Spleen (tissue), 11 donors: ENCODE measurements at regions not wholly inside any gene's neighbourhood (a gene's known extent, or its start where the extent isn't known, plus 50 kb on each side); places are given as distances from the start of the nearest gene placed in this dataset.

Source experiments
- DNase-seq: peaks from one replicate; pipeline ENCODE4 v3.0.0-alpha.2; 2020
- H3K27ac ChIP-seq, 8 donors: fragments of 200-600 bp; sonication (generic) in 7 of 8; 1 replicate in 4 of 8; 2 replicates in 4 of 8; pipeline versions ENCODE4 v1.5.0 to v1.8.0; 2016 to 2021; ENCODE audit warnings: inconsistent platforms in 4 of 8, mild to moderate bottlenecking in 4 of 8, moderate library complexity in 1 of 8
- H3K27me3 ChIP-seq, 7 donors: fragments of 200-600 bp; sonication (generic) in 6 of 7; replicated peaks in 1 of 7; 1 replicate in 4 of 7; 2 replicates in 3 of 7; pipeline versions ENCODE4 v1.5.0 to v1.8.0; 2016 to 2021; ENCODE audit warnings: inconsistent platforms in 3 of 7, mild to moderate bottlenecking in 1 of 7
- H3K36me3 ChIP-seq, 6 donors: fragments of 200-600 bp; sonication (generic) in 5 of 6; 1 replicate in 4 of 6; 2 replicates in 2 of 6; pipeline versions ENCODE4 v1.5.0 to v1.8.0; 2016 to 2021; ENCODE audit warnings: inconsistent platforms in 2 of 6
- H3K4me1 ChIP-seq, 6 donors: fragments of 200-600 bp; sonication (generic) in 5 of 6; 1 replicate in 3 of 6; 2 replicates in 3 of 6; pipeline versions ENCODE4 v1.5.0 to v1.8.0; 2016 to 2021; ENCODE audit warnings: inconsistent platforms in 3 of 6
- H3K4me3 ChIP-seq, 8 donors: fragments of 200-600 bp; sonication (generic) in 7 of 8; 1 replicate in 4 of 8; 2 replicates in 4 of 8; pipeline versions ENCODE4 v1.5.0 to v1.8.0; 2016 to 2021; ENCODE audit warnings: inconsistent platforms in 4 of 8, mild to moderate bottlenecking in 4 of 8, moderate library complexity in 2 of 8
- H3K9me3 ChIP-seq, 8 donors: fragments of 200-600 bp; sonication (generic) in 7 of 8; 1 replicate in 4 of 8; 2 replicates in 4 of 8; pipeline versions ENCODE4 v1.5.0 to v1.8.0; 2016 to 2021; ENCODE audit warnings: inconsistent platforms in 4 of 8
- POLR2A ChIP-seq, 3 donors: fragments of 450-650 bp; IDR thresholded peaks; one replicate each; pipeline ENCODE4 v1.5.1; 2017; ENCODE audit warnings: antibody characterized with exemption in 3 of 3, mild to moderate bottlenecking in 1 of 3
- POLR2AphosphoS5 ChIP-seq, 3 donors: sonication (generic); formaldehyde crosslinking; IDR thresholded peaks; one replicate each; pipeline ENCODE4 v1.5.1; 2017; ENCODE audit warnings: antibody characterized with exemption in 3 of 3
- WGBS, 5 donors: extraction: QIAGEN DNeasy Blood & Tissue Kit in 3 of 5; methylation state at CpG; one replicate each; pipeline versions ENCODE4 v1.1.5 to v1.1.7; 2013 to 2018; 5-methylcytosine and 5-hydroxymethylcytosine counted together
- intact Hi-C: fragments of 100-400 bp; cut with DNase I; formaldehyde crosslinking; loops from one replicate; pipeline ENCODE4 v1.15.0; 2023; ENCODE audit warnings: low total_unique reads
- TF ChIP-seq, protein P1 (sequence below), 11 experiments: fragments of 200-600 bp in 7 of 11; fragments of 450-650 bp in 4 of 11; sonication (generic) in 4 of 11; IDR thresholded peaks in 8 of 11; conservative IDR thresholded peaks in 3 of 11; 1 replicate in 7 of 11; 2 replicates in 4 of 11; pipeline versions ENCODE4 v1.4.0 to v1.8.0; 2016 to 2021; ENCODE audit warnings: antibody characterized with exemption in 11 of 11, inconsistent platforms in 4 of 11, mild to moderate bottlenecking in 1 of 11
- donor health status: healthy with polysubstance abuse.
- donor health status: DM: no; HTN: no; CAD: no; lungs with moderate emphysema.
- donor health status: DM: no; HTN: no; CAD: no.
- donor health status: Bipolar disorder and iron deficiency.
- donor health status: healthy.
- donor health status: DM: no; HTN: no; CAD: no.
- donor health status: DM: yes; HTN: yes; CAD: no.

DNA sequence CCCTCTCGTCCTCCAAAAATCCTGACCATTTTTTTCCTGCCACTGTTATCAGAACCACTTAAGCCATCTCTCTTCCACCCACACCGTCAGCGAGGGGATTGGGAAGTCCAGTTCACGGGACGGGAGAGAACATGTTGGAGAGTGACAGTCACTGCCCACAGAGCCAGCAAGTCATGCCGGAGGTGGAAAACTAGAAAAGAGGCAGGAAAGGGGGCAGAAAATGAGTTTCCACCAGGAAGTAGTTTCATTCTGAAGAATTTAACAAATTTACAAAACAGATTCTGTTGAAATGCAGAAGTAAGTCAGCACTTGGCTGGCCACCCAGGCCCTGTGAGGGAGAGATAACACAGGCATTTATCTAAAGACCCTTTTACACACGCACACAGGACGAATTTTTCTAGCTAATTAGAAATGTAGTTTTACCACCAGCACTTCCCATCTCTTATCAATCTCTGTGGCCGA, 431.3 kb downstream of the TSN start:
- TF ChIP-seq, protein P1, sequence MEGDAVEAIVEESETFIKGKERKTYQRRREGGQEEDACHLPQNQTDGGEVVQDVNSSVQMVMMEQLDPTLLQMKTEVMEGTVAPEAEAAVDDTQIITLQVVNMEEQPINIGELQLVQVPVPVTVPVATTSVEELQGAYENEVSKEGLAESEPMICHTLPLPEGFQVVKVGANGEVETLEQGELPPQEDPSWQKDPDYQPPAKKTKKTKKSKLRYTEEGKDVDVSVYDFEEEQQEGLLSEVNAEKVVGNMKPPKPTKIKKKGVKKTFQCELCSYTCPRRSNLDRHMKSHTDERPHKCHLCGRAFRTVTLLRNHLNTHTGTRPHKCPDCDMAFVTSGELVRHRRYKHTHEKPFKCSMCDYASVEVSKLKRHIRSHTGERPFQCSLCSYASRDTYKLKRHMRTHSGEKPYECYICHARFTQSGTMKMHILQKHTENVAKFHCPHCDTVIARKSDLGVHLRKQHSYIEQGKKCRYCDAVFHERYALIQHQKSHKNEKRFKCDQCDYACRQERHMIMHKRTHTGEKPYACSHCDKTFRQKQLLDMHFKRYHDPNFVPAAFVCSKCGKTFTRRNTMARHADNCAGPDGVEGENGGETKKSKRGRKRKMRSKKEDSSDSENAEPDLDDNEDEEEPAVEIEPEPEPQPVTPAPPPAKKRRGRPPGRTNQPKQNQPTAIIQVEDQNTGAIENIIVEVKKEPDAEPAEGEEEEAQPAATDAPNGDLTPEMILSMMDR (IDR thresholded peaks at IDR 0.05 in 8 of 11, conservative IDR thresholded peaks at IDR 0.05 in 3 of 11), result no peak
- TF ChIP-seq POLR2A (IDR thresholded peaks at IDR 0.05), result no peak
- TF ChIP-seq POLR2AphosphoS5 (IDR thresholded peaks at IDR 0.05), result no peak
- no peak for DNase-seq
- 12 to 19% (median 15%) methylated on average over 9 of the region's 9 CpGs for WGBS, 5 donors

GRCh38 chr2:122191331-122191730, 435.9 kb downstream of the TSN start:
- no peak for DNase-seq
- H3K27ac ChIP-seq, result no peak overlapping the region
- no peaks in the 10 kb centered on the region for H3K27me3 ChIP-seq
- H3K36me3 ChIP-seq, result no peaks in the 10 kb centered on the region
- TF ChIP-seq, protein P1 (IDR thresholded peaks at IDR 0.05 in 8 of 11, conservative IDR thresholded peaks at IDR 0.05 in 3 of 11), result peak in 1 of 11 experiments; percentile 13
- TF ChIP-seq POLR2A (IDR thresholded peaks at IDR 0.05) (no peak), POLR2AphosphoS5 (IDR thresholded peaks at IDR 0.05) (no peak)
- H3K4me1 ChIP-seq, result no peaks in the 10 kb centered on the region
- no peak overlapping the region for H3K4me3 ChIP-seq
- H3K9me3 ChIP-seq, result no peaks in the 10 kb centered on the region
- intact Hi-C loops, result no loop called here
- 42 to 71% (median 62%) methylated on average over 5 of the region's 5 CpGs for WGBS, 5 donors

More for the DNA sequence above, 431.3 kb downstream of the TSN start:
- Histone ChIP-seq H3K4me1 (no peaks in the 10 kb centered on the region), H3K27me3 (no peaks in the 10 kb centered on the region), H3K4me3 (no peak overlapping the region), H3K36me3 (no peaks in the 10 kb centered on the region), H3K9me3 (no peaks in the 10 kb centered on the region), H3K27ac (no peak overlapping the region)
- intact Hi-C loops, result no loop called here

DNA sequence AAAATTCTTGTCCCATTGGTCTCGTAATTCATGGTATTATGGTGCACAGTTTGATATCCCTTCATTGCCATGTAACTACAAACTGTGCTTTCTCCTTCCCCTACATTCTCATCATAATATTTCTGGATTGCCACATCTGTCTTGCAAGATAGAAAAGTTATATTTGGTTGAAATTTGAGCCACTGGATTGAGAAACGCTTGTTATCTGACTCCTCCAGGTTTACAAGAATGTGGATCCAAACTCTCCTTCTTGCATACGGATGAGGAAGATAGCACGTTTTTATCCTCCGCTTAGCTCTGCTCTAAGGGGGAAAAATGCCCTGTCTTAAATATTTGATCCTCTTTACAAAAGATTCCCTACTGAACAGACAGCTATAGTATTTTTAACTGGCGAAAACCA, 438.2 kb downstream of the TSN start:
- no peaks in the 10 kb centered on the region for H3K36me3 ChIP-seq
- intact Hi-C loops, result no loop called here
- H3K27ac ChIP-seq, result no peak overlapping the region
- H3K27me3 ChIP-seq, result no peaks in the 10 kb centered on the region
- H3K4me3 ChIP-seq, result no peak overlapping the region
- H3K4me1 ChIP-seq, result no peaks in the 10 kb centered on the region
- WGBS, 5 donors, result 78 to 88% (median 82%) methylated on average over 6 of the region's 6 CpGs
- DNase-seq, result no peak
- H3K9me3 ChIP-seq, result no peaks in the 10 kb centered on the region
- TF ChIP-seq, protein P1 (IDR thresholded peaks at IDR 0.05 in 8 of 11, conservative IDR thresholded peaks at IDR 0.05 in 3 of 11), result no peak
- no peak for TF ChIP-seq POLR2AphosphoS5 (IDR thresholded peaks at IDR 0.05)
- no peak for TF ChIP-seq POLR2A (IDR thresholded peaks at IDR 0.05)

- no peak for TF ChIP-seq POLR2AphosphoS5 (IDR thresholded peaks at IDR 0.05)
- TF ChIP-seq, protein P1 (IDR thresholded peaks at IDR 0.05 in 8 of 11, conservative IDR thresholded peaks at IDR 0.05 in 3 of 11), result no peak
- Histone ChIP-seq H3K27ac (no peak overlapping the region), H3K27me3 (no peaks in the 10 kb centered on the region), H3K4me1 (no peaks in the 10 kb centered on the region), H3K36me3 (no peaks in the 10 kb centered on the region), H3K4me3 (no peak overlapping the region), H3K9me3 (no peaks in the 10 kb centered on the region)
- intact Hi-C loops, result no loop called here
- WGBS, 5 donors, result 78 to 91% (median 80%) methylated on average over 2 of the region's 2 CpGs
- DNase-seq, result no peak
Observed at GRCh38 chr2:122194546-122194945, 439.1 kb downstream of the TSN start.
